Astrocyte (in vitro differentiated cells and primary cell): ENCODE measurements at regions not wholly inside any gene's neighbourhood (a gene's known extent, or its start where the extent isn't known, plus 50 kb on each side); places are given as distances from the start of the nearest gene placed in this dataset.

Source experiments
- DNase-seq: peaks from one replicate; pipeline ENCODE4 v3.0.0-alpha.2; 2010; ENCODE audit warnings: low read depth
- FAIRE-seq: peaks from 2 replicates; lab custom pipeline; 2011; peaks lifted over from hg19 to GRCh38; lab: Jason Lieb, UNC
- H2AFZ ChIP-seq: 2 replicates; pipeline ENCODE4 v1.6.0; 2012; ENCODE audit warnings: low read depth, low read length, inconsistent platforms
- H3K27ac ChIP-seq: 2 replicates; pipeline ENCODE4 v1.5.1; 2011; ENCODE audit warnings: low read depth, low read length, inconsistent platforms
- H3K27me3 ChIP-seq: 2 replicates; pipeline ENCODE4 v1.6.0; 2011; ENCODE audit warnings: low read length, inconsistent platforms; ENCODE audit not compliant: insufficient read depth
- H3K36me3 ChIP-seq: 2 replicates; pipeline ENCODE4 v1.5.1; 2011; ENCODE audit warnings: low read length, inconsistent platforms; ENCODE audit not compliant: insufficient read depth
- H3K4me1 ChIP-seq: 2 replicates; pipeline ENCODE4 v1.5.1; 2011; ENCODE audit warnings: low read length, inconsistent platforms; ENCODE audit not compliant: insufficient read depth
- H3K4me2 ChIP-seq: 2 replicates; pipeline ENCODE4 v1.6.0; 2012; ENCODE audit warnings: low read length, inconsistent platforms
- H3K4me3 ChIP-seq: 2 replicates; pipeline ENCODE4 v1.5.1; 2011; ENCODE audit warnings: low read depth, mild to moderate bottlenecking, low read length, inconsistent platforms; ENCODE audit not compliant: insufficient read depth
- H3K79me2 ChIP-seq: 2 replicates; pipeline ENCODE4 v1.6.0; 2012; ENCODE audit warnings: mild to moderate bottlenecking, low read length, inconsistent platforms; ENCODE audit not compliant: insufficient read depth
- H3K9ac ChIP-seq: 2 replicates; pipeline ENCODE4 v1.6.0; 2012; ENCODE audit warnings: mild to moderate bottlenecking, low read length, inconsistent platforms
- H3K9me3 ChIP-seq: 2 replicates; pipeline ENCODE4 v1.5.1; 2012; ENCODE audit warnings: low read depth, mild to moderate bottlenecking, low read length, inconsistent platforms; ENCODE audit not compliant: insufficient read depth
- H4K20me1 ChIP-seq: 2 replicates; pipeline ENCODE4 v1.6.0; 2012; ENCODE audit warnings: low read length, inconsistent platforms; ENCODE audit not compliant: insufficient read depth
- H3K27ac Mint-ChIP-seq: one replicate; pipeline ENCODE4 v1.8.0; 2021; ENCODE audit warnings: mild to moderate bottlenecking, mixed read lengths; ENCODE audit not compliant: unreplicated experiment
- H3K27me3 Mint-ChIP-seq: one replicate; pipeline ENCODE4 v1.8.0; 2021; ENCODE audit warnings: low read depth, mixed read lengths; ENCODE audit not compliant: unreplicated experiment
- H3K36me3 Mint-ChIP-seq: one replicate; pipeline ENCODE4 v1.8.0; 2021; ENCODE audit warnings: low read depth, mixed read lengths; ENCODE audit not compliant: unreplicated experiment
- H3K4me1 Mint-ChIP-seq: one replicate; pipeline ENCODE4 v1.8.0; 2021; ENCODE audit warnings: low read depth, mixed read lengths; ENCODE audit not compliant: unreplicated experiment
- H3K4me3 Mint-ChIP-seq: one replicate; pipeline ENCODE4 v1.8.0; 2021; ENCODE audit warnings: mild to moderate bottlenecking, moderate library complexity, mixed read lengths; ENCODE audit not compliant: unreplicated experiment
- H3K9me3 Mint-ChIP-seq: one replicate; pipeline ENCODE4 v1.8.0; 2021; ENCODE audit warnings: mild to moderate bottlenecking, mixed read lengths; ENCODE audit not compliant: unreplicated experiment
- CTCF ChIP-seq: IDR thresholded peaks from 2 replicates; pipeline ENCODE4 v1.5.1; 2011; ENCODE audit warnings: low read depth, mild to moderate bottlenecking, inconsistent platforms, low read length, moderate library complexity; ENCODE audit not compliant: insufficient read depth
- EZH2 ChIP-seq: IDR thresholded peaks from 2 replicates; pipeline ENCODE4 v1.6.1; 2012; ENCODE audit warnings: mild to moderate bottlenecking, low read length, inconsistent platforms; ENCODE audit not compliant: insufficient read depth

GRCh38 chr3:25032344-25032743 is 395.7 kb upstream of the RARB start:
- Histone ChIP-seq H4K20me1 (no peaks in the 10 kb centered on the region), H3K4me2 (no peak overlapping the region), H3K9ac (no peak overlapping the region), H3K79me2 (no peaks in the 10 kb centered on the region), H3K9me3 (no peaks in the 10 kb centered on the region), H3K27ac (no peak overlapping the region), H3K36me3 (no peaks in the 10 kb centered on the region), H3K4me3 (no peak overlapping the region), H3K27me3 (no peaks in the 10 kb centered on the region), H2AFZ (no peak overlapping the region), H3K4me1 (peaks cover 10% of the 10 kb centered on the region)
- H3K27me3 Mint-ChIP-seq: peaks cover 2% of the 10 kb centered on the region
- no peaks in the 10 kb centered on the region for H3K9me3 Mint-ChIP-seq
- H3K36me3 Mint-ChIP-seq: no peaks in the 10 kb centered on the region
- TF ChIP-seq EZH2 (no peak), CTCF (no peak)
- DNase-seq (no peak), FAIRE-seq (no peak)
- H3K4me3 Mint-ChIP-seq: no peak overlapping the region
- H3K27ac Mint-ChIP-seq: no peak overlapping the region
- no peaks in the 10 kb centered on the region for H3K4me1 Mint-ChIP-seq

- Histone ChIP-seq H2AFZ (no peak overlapping the region), H3K9ac (no peak overlapping the region), H3K4me1 (peaks cover 21% of the 10 kb centered on the region), H3K4me3 (no peak overlapping the region), H3K27me3 (no peaks in the 10 kb centered on the region), H4K20me1 (no peaks in the 10 kb centered on the region), H3K36me3 (no peaks in the 10 kb centered on the region), H3K27ac (no peak overlapping the region), H3K9me3 (no peaks in the 10 kb centered on the region), H3K79me2 (no peaks in the 10 kb centered on the region), H3K4me2 (no peak overlapping the region)
- H3K27ac Mint-ChIP-seq: no peak overlapping the region
- TF ChIP-seq EZH2 (no peak), CTCF (peak; percentile 43)
- H3K36me3 Mint-ChIP-seq: no peaks in the 10 kb centered on the region
- FAIRE-seq: no peak
- no peaks in the 10 kb centered on the region for H3K4me1 Mint-ChIP-seq
- no peak for DNase-seq
- H3K27me3 Mint-ChIP-seq: no peaks in the 10 kb centered on the region
- H3K4me3 Mint-ChIP-seq: no peak overlapping the region
- H3K9me3 Mint-ChIP-seq: no peaks in the 10 kb centered on the region
Observed at GRCh38 chr3:25033407-25034029, 394.5 kb upstream of the RARB start.

GRCh38 chr3:25035526-25035925 is 392.5 kb upstream of the RARB start:
- H3K4me2 ChIP-seq: no peak overlapping the region
- no peaks in the 10 kb centered on the region for H3K27me3 Mint-ChIP-seq
- no peaks in the 10 kb centered on the region for H3K27me3 ChIP-seq
- peaks cover 25% of the 10 kb centered on the region for H3K4me1 ChIP-seq
- H3K4me3 ChIP-seq: no peak overlapping the region
- H3K36me3 Mint-ChIP-seq: no peaks in the 10 kb centered on the region
- no peak overlapping the region for H3K4me3 Mint-ChIP-seq
- no peaks in the 10 kb centered on the region for H4K20me1 ChIP-seq
- H2AFZ ChIP-seq: no peak overlapping the region
- no peaks in the 10 kb centered on the region for H3K9me3 Mint-ChIP-seq
- DNase-seq (no peak), FAIRE-seq (no peak)
- H3K36me3 ChIP-seq: no peaks in the 10 kb centered on the region
- H3K79me2 ChIP-seq: no peaks in the 10 kb centered on the region
- H3K4me1 Mint-ChIP-seq: no peaks in the 10 kb centered on the region
- H3K9me3 ChIP-seq: no peaks in the 10 kb centered on the region
- H3K27ac ChIP-seq: no peak overlapping the region
- H3K9ac ChIP-seq: no peak overlapping the region
- TF ChIP-seq CTCF: no peak
- no peak for TF ChIP-seq EZH2
- H3K27ac Mint-ChIP-seq: no peak overlapping the region
